K562 (cell line): ENCODE measurements at regions not wholly inside any gene's neighbourhood (a gene's known extent, or its start where the extent isn't known, plus 50 kb on each side); places are given as distances from the start of the nearest gene placed in this dataset.

Source experiments
- ATAC-seq: fragments of 200-7000 bp; cut with Tn5 transposase; 3 replicates; pipeline ENCODE4 v1.9.1; 2020; ENCODE audit warnings: moderate library complexity
- BruUV-seq: library from RNA; stranded (reverse); fragments of 400-500 nt; replicated peaks from 2 replicates; lab custom pipeline; 2021; lab: Mats Ljungman, UMichigan
- CTCF ChIA-PET: fragments of 300-600 bp; formaldehyde crosslinking; extraction: SDS; loops from one replicate; lab custom pipeline; 2021; ENCODE audit warnings: low intra/inter-chr PET ratio; lab: Yijun Ruan, JAX
- POLR2A ChIA-PET: fragments of 300-600, 350-650 bp; sonication (Branson Sonifier 250); formaldehyde crosslinking; extraction: SDS; loops from one replicate; lab custom pipeline; 2021; ENCODE audit warnings: antibody characterized with exemption, inconsistent platforms; lab: Yijun Ruan, JAX
- DNase-seq, 4 experiments: peaks; one replicate each; pipeline versions ENCODE4 v3.0.0 to v3.0.0-alpha.2; 2011 to 2018; ENCODE audit warnings: low spot score in 3 of 4, mixed read lengths in 3 of 4; ENCODE audit errors: extremely low read depth in 1 of 4
- FAIRE-seq: peaks from 2 replicates; lab custom pipeline; 2011; peaks lifted over from hg19 to GRCh38; lab: Jason Lieb, UNC
- H2AFZ ChIP-seq: 2 replicates; pipeline ENCODE4 v1.6.0; 2011; ENCODE audit warnings: low read depth, low read length, control low read depth, inconsistent platforms
- H3K27ac ChIP-seq: fragments of 200-600 bp; 3 replicates; pipeline ENCODE4 v1.8.0; 2011; ENCODE audit warnings: low read depth, mild to moderate bottlenecking, control low read depth, inconsistent platforms, low read length, moderate library complexity, mixed read lengths; ENCODE audit errors: extremely low read depth
- H3K27me3 ChIP-seq, 2 experiments: fragments of 300-600 bp in 1 of 2; 2 replicates in 1 of 2; 3 replicates in 1 of 2; pipeline versions ENCODE4 v1.6.0 to v1.8.0; 2011; ENCODE audit warnings: inconsistent platforms in 2 of 2, low read length in 2 of 2, mild to moderate bottlenecking in 1 of 2, mixed read lengths in 1 of 2, moderate library complexity in 1 of 2; ENCODE audit not compliant: control insufficient read depth in 2 of 2, insufficient read depth in 2 of 2
- H3K36me3 ChIP-seq: fragments of 300-600 bp; 3 replicates; pipeline ENCODE4 v1.8.0; 2011; ENCODE audit warnings: mild to moderate bottlenecking, low read length, inconsistent platforms; ENCODE audit not compliant: control insufficient read depth, insufficient read depth
- H3K4me1 ChIP-seq, 2 experiments: fragments of 200-600 bp in 1 of 2; replicated peaks in 1 of 2; 2 replicates in 1 of 2; 3 replicates in 1 of 2; pipeline versions ENCODE4 v1.5.1 to v1.8.0; 2011; ENCODE audit warnings: inconsistent platforms in 2 of 2, low read length in 2 of 2, mild to moderate bottlenecking in 1 of 2, mixed read lengths in 1 of 2, moderate library complexity in 1 of 2; ENCODE audit not compliant: control insufficient read depth in 2 of 2, insufficient read depth in 2 of 2
- H3K4me2 ChIP-seq: 2 replicates; pipeline ENCODE4 v1.6.1; 2011; ENCODE audit warnings: low read length, control low read depth, inconsistent platforms, mixed read lengths; ENCODE audit not compliant: insufficient read depth
- H3K4me3 ChIP-seq: fragments of 200-600 bp; sonication (generic), shearing (Covaris generic); 2 replicates; pipeline ENCODE4 v1.5.1; 2016; ENCODE audit warnings: control low read depth, inconsistent platforms
- H3K79me2 ChIP-seq: fragments of 200-600 bp; 3 replicates; pipeline ENCODE4 v1.8.0; 2011; ENCODE audit warnings: low read length, inconsistent platforms; ENCODE audit not compliant: control insufficient read depth, insufficient read depth
- H3K9ac ChIP-seq, 2 experiments: 2 replicates each; pipeline versions ENCODE4 v1.6.0 to v1.6.1; 2011; ENCODE audit warnings: low read depth in 2 of 2, low read length in 2 of 2, control low read depth in 1 of 2, inconsistent platforms in 1 of 2, mild to moderate bottlenecking in 1 of 2, mixed read lengths in 1 of 2; ENCODE audit not compliant: insufficient read depth in 1 of 2
- H3K9me1 ChIP-seq: one replicate; pipeline ENCODE4 v1.6.0; 2011; ENCODE audit warnings: inconsistent platforms, mild to moderate bottlenecking, low read length, moderate library complexity; ENCODE audit not compliant: control insufficient read depth, insufficient read depth
- H3K9me3 ChIP-seq: replicated peaks from 2 replicates; pipeline ENCODE4 v1.5.1; 2011; ENCODE audit warnings: low read depth, low read length, inconsistent platforms; ENCODE audit not compliant: control insufficient read depth, insufficient read depth
- H4K20me1 ChIP-seq: replicated peaks from 2 replicates; pipeline ENCODE4 v1.6.1; 2011; ENCODE audit warnings: low read length, inconsistent platforms, mixed read lengths; ENCODE audit not compliant: control insufficient read depth, insufficient read depth
- ASH1L ChIP-seq: fragments of 450-650 bp; IDR thresholded peaks from 2 replicates; pipeline ENCODE4 v1.6.1; 2018; ENCODE audit warnings: borderline replicate concordance, mild to moderate bottlenecking, low read depth; ENCODE audit not compliant: partially characterized antibody
- BRCA1 ChIP-seq, 2 experiments: fragments of 450-650 bp in 1 of 2; sonication (generic) in 1 of 2; formaldehyde crosslinking in 1 of 2; IDR thresholded peaks; 2 replicates each; pipeline versions ENCODE4 v1.5.0 to v1.6.1; 2017 to 2020; ENCODE audit warnings: mild to moderate bottlenecking in 1 of 2, missing genetic modification reagents in 1 of 2
- DPF2 ChIP-seq: fragments of 450-650 bp; IDR thresholded peaks from 2 replicates; pipeline ENCODE4 v1.6.1; 2016
- FOS ChIP-seq: IDR thresholded peaks from 3 replicates; pipeline ENCODE4 v1.6.1; 2011; ENCODE audit not compliant: insufficient read length; ENCODE audit errors: extremely low read depth
- FOXK2 ChIP-seq, 2 experiments: fragments of 450-650 bp; IDR thresholded peaks in 1 of 2; conservative IDR thresholded peaks in 1 of 2; 2 replicates each; pipeline ENCODE4 v1.6.1; 2016; ENCODE audit warnings: low read depth in 2 of 2, mild to moderate bottlenecking in 1 of 2
- HES1 ChIP-seq: fragments of 450-650 bp; IDR thresholded peaks from 2 replicates; pipeline ENCODE4 v1.6.1; 2016; ENCODE audit warnings: low read depth, mild to moderate bottlenecking, moderate library complexity
- MLLT1 ChIP-seq, 2 experiments: fragments of 450-650 bp; IDR thresholded peaks; 2 replicates each; pipeline ENCODE4 v1.6.1; 2016
- MTA3 ChIP-seq: fragments of 450-650 bp; formaldehyde crosslinking; IDR thresholded peaks from 2 replicates; pipeline ENCODE4 v1.6.1; 2017; ENCODE audit warnings: mild to moderate bottlenecking, borderline replicate concordance
- SIRT6 ChIP-seq: IDR thresholded peaks from one replicate; pipeline ENCODE4 v1.6.1; 2012; ENCODE audit warnings: low read depth, mild to moderate bottlenecking, control low read depth, inconsistent platforms, low read length, moderate library complexity
- SUPT5H ChIP-seq: fragments of 450-650 bp; IDR thresholded peaks from 2 replicates; pipeline ENCODE4 v1.6.1; 2016
- USF2 ChIP-seq: sonication (generic); formaldehyde crosslinking; IDR thresholded peaks from 2 replicates; pipeline ENCODE4 v1.5.0; 2020; ENCODE audit warnings: missing genetic modification reagents
- ZC3H4 ChIP-seq: sonication (generic); formaldehyde crosslinking; IDR thresholded peaks from 2 replicates; pipeline ENCODE4 v1.9.0; 2021; ENCODE audit warnings: missing genetic modification reagents, borderline replicate concordance
- ZNF12 ChIP-seq: sonication (generic); formaldehyde crosslinking; IDR thresholded peaks from 2 replicates; pipeline ENCODE4 v1.4.0; 2020; ENCODE audit warnings: mild to moderate bottlenecking, missing genetic modification reagents
- ZNF764 ChIP-seq: fragments of 250-450 bp; sonication (Bioruptor Pico); IDR thresholded peaks from 2 replicates; pipeline ENCODE4 v1.4.0; 2020; ENCODE audit warnings: low read depth, mild to moderate bottlenecking, moderate library complexity
- WGBS: fragments of 100-300 bp; shearing (Covaris generic); methylation state at CpG from one replicate; pipeline ENCODE4 v1.1.6; 2016; ENCODE audit warnings: low coverage, mixed read lengths; ENCODE audit not compliant: insufficient coverage; ENCODE audit errors: missing lambda C conversion rate; 5-methylcytosine and 5-hydroxymethylcytosine counted together
- in situ Hi-C: fragments of 300-500 bp; cut with MboI; formaldehyde crosslinking; loops from 4 replicates; pipeline ENCODE4 v1.15.0; 2018; ENCODE audit warnings: inconsistent platforms, mixed read lengths
- intact Hi-C: fragments of 100-400 bp; cut with micrococcal nuclease; formaldehyde crosslinking; loops from 2 replicates; pipeline ENCODE4 v1.14.2; 2022
- TF ChIP-seq, protein P1 (sequence below): fragments of 250-450 bp; sonication (Bioruptor Pico); IDR thresholded peaks from 2 replicates; pipeline ENCODE4 v1.6.1; 2021; ENCODE audit warnings: mild to moderate bottlenecking

- POLR2A ChIA-PET: no interaction called here
- H3K27me3 ChIP-seq: no peaks in the 10 kb centered on the region
- FAIRE-seq: no peak
Measured at GRCh38 chr4:138473339-138473738, 231.2 kb upstream of the SLC7A11 start.

More at GRCh38 chr4:138473339-138473738, 231.2 kb upstream of the SLC7A11 start:
- WGBS: 23% methylated on average over 4 of the region's 4 CpGs
- Histone ChIP-seq H3K9ac (no peak overlapping the region), H4K20me1 (no peaks in the 10 kb centered on the region), H3K4me2 (no peak overlapping the region), H3K27ac (no peak overlapping the region), H3K36me3 (no peaks in the 10 kb centered on the region)
- BruUV-seq: no TSS peak
- DNase-seq: no peak
- TF ChIP-seq, protein P1, sequence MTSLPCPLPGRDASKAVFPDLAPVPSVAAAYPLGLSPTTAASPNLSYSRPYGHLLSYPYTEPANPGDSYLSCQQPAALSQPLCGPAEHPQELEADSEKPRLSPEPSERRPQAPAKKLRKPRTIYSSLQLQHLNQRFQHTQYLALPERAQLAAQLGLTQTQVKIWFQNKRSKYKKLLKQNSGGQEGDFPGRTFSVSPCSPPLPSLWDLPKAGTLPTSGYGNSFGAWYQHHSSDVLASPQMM (CRISPR knock-in tag): no peak
- TF ChIP-seq BRCA1 (IDR thresholded peaks at IDR 0.05) (no peak), BRCA1 (CRISPR knock-in tag; IDR thresholded peaks at IDR 0.05) (no peak), FOS (no peak), DPF2 (no peak), ASH1L (no peak), HES1 (no peak), ZC3H4 (no peak), SUPT5H (no peak), MLLT1 (IDR thresholded peaks at IDR 0.05) (no peak), MTA3 (no peak), SIRT6 (no peak), FOXK2 (conservative IDR thresholded peaks at IDR 0.05 in 1 of 2, IDR thresholded peaks at IDR 0.05 in 1 of 2; ENCODE audit: low read depth in 2 of 2) (no peak), ZNF764 (CRISPR knock-in tag) (no peak), USF2 (no peak), ZNF12 (no peak)
- TF ChIP-seq, all 486 proteins: peak for 0
- Histone ChIP-seq H3K79me2 (no peaks in the 10 kb centered on the region), H3K9me1 (no peaks in the 10 kb centered on the region), H3K9me3 (no peaks in the 10 kb centered on the region), H3K4me3 (no peak overlapping the region), H2AFZ (no peak overlapping the region), H3K4me1 (no peaks in the 10 kb centered on the region)
- ATAC-seq: no peak
- in situ Hi-C loops (no loop called here), intact Hi-C loops (no loop called here)
- CTCF ChIA-PET: no interaction called here
